HG03045 (cell line): ENCODE measurements at regions not wholly inside any gene's neighbourhood (a gene's known extent, or its start where the extent isn't known, plus 50 kb on each side); places are given as distances from the start of the nearest gene placed in this dataset.

ENCODE experiments used
- ATAC-seq: cut with Tn5 transposase; IDR thresholded peaks from one replicate; pipeline ENCODE4 v1.9.1; 2021; ENCODE audit warnings: mild to moderate bottlenecking, moderate library complexity; ENCODE audit not compliant: unreplicated experiment

DNA sequence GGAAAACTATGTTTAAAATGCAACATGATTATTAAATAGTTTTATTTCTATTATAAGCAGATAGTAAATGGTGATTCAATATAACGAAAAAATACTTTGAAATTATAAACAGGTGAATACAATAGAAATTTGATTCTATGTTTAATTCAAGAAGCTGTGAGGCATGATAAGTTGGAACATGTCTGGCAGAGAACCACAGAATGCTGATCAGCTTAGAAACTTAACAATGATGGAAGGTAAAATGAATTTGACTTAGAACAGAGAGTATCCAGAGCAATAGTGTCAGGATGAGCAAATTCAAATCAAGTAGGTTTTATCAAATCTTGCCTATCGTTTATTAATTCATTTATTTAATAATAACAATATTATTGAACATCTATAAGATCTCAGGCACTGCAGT, 83.4 kb upstream of the ADGRL4 start:
- no peak for ATAC-seq

DNA sequence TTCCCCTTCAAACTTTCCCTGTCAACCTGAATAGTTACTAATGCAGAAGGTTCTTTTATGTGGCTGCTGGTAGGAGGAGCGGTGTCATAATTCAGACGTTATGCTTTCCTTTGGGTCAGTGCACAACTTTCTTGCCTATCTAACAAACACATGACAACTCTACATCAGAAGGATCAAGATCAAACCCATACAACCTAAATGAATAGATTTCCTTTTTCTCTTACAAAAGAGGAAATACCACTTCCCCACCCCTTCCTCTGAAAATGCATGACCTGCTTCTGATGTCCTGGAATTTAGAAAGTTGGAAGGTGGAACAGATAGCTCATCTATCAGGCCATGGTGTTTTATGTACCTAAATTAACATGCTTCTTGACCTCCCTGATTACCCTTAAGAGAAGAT, 75.7 kb upstream of the ADGRL4 start:
- ATAC-seq: no peak

DNA sequence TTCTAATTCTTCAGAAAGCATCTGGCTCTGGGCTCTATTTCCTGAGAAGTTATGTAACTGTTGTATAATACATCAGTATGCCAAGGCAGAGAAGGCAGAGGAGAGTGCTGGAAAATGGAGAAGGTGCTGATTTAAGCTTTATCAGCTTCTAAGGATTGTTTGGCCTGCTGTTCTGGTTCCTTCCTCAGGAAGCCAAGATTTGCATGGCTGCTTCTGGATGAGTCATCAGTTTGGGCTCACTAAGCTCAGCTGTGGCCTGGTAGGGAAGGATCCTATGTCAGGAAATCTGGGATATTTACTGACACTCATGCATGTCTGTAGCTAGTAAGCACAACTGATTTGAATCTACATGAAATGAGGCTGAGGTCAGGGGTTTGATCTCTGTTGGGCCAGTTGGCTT, 73.2 kb upstream of the ADGRL4 start:
- no peak for ATAC-seq

DNA sequence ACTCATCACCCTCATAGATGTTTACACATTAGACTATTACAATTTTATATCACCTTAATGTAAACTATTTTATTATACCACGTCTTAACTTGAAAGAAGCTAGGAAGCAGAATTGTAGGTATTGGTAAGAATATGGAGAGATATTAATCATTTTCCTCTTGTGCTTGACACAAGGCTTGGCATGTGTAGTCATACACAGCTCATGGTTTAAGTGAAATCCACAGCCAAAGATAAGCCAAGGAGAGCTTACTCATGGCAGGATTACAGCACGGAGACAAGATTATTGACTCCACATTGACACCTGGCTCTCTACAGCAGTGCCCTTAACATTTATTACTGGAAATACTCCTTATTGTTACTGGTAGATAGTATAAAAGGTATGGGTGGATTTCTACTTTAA, 68.4 kb upstream of the ADGRL4 start:
- no peak for ATAC-seq

DNA sequence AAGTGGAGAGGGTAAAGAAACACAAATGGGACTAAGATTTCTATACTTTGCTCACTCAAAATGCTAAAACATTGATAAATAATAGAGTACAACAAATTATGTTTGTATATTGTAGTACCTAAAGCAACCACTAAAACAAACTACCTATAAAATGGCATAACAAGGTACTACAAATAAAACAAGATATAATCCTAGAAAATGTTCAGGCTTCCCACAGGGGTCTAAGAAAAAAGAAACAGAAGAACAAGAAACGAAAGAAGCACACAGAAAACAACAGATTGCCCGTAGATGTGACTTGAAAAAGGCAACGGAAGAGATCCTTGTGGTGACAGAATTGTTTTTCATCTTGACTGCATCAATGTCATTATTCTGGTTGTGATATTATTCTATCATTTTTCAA, 63.3 kb upstream of the ADGRL4 start:
- no peak for ATAC-seq

DNA sequence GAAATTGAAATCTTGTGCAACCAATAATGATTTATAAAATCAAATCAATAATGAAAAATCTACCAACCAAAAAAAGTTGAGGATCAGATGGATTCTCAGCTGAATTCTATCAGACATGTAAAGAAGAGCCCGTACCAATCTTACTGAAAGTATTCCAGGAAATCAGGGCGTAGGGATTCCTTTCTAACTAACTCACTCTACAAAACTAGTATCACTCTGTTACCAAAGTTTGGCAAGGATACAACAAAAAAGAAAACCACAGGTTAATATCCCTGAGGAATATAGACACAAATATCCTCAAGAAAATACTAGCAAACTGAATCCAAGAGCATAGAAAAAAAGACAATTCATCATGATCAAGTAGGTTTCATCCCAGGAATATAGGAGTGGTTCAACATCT, 52.8 kb upstream of the ADGRL4 start:
- ATAC-seq: no peak
